GM12878 (cell line): ENCODE measurements at regions not wholly inside any gene's neighbourhood (a gene's known extent, or its start where the extent isn't known, plus 50 kb on each side); places are given as distances from the start of the nearest gene placed in this dataset.

Experiments used
- ATAC-seq: fragments of 200-7000 bp; cut with Tn5 transposase; 3 replicates; pipeline ENCODE4 v1.9.1; 2020; ENCODE audit warnings: mild to moderate bottlenecking, moderate library complexity
- BruUV-seq: library from RNA; stranded (reverse); fragments of 400-500 nt; replicated peaks from 2 replicates; lab custom pipeline; 2021; lab: Mats Ljungman, UMichigan
- CTCF ChIA-PET: fragments of 300-600 bp; sonication (Branson Sonifier 250); formaldehyde crosslinking; extraction: SDS; loops from one replicate; lab custom pipeline; 2021; ENCODE audit warnings: inconsistent platforms; lab: Yijun Ruan, JAX
- POLR2A ChIA-PET: fragments of 350-600 bp; formaldehyde crosslinking; extraction: SDS; loops from one replicate; lab custom pipeline; 2021; ENCODE audit warnings: inconsistent platforms; lab: Charles Lee
- RAD21 ChIA-PET: fragments of 300-600 bp; sonication (Branson Sonifier 250); formaldehyde crosslinking; loops from one replicate; lab custom pipeline; 2023; ENCODE audit warnings: antibody characterized with exemption; ENCODE audit not compliant: unreplicated experiment; lab: Charles Lee
- SMC1A ChIA-PET: fragments of 300-600 bp; sonication (Branson Sonifier 250); formaldehyde crosslinking; loops from one replicate; lab custom pipeline; 2023; ENCODE audit not compliant: unreplicated experiment, uncharacterized antibody; lab: Charles Lee
- DNase-seq: peaks from one replicate; pipeline ENCODE4 v3.0.0-alpha.2; 2011; ENCODE audit warnings: low read depth, low spot score
- FAIRE-seq: peaks from 3 replicates; lab custom pipeline; 2011; peaks lifted over from hg19 to GRCh38; lab: Jason Lieb, UNC
- H2AFZ ChIP-seq: 2 replicates; pipeline ENCODE4 v1.6.0; 2011; ENCODE audit warnings: low read depth, low read length, control low read depth; ENCODE audit not compliant: control insufficient read depth
- H3K27ac ChIP-seq: 2 replicates; pipeline ENCODE4 v1.5.1; 2011; ENCODE audit warnings: control low read depth; ENCODE audit not compliant: control insufficient read depth, insufficient read depth
- H3K27me3 ChIP-seq, 2 experiments: replicated peaks in 1 of 2; 2 replicates each; pipeline versions ENCODE4 v1.6.0 to v1.6.1; 2011; ENCODE audit warnings: low read length in 1 of 2; ENCODE audit not compliant: control insufficient read depth in 2 of 2, insufficient read depth in 2 of 2
- H3K36me3 ChIP-seq, 2 experiments: 2 replicates each; pipeline ENCODE4 v1.5.1; 2011; ENCODE audit warnings: low read length in 1 of 2; ENCODE audit not compliant: control insufficient read depth in 2 of 2, insufficient read depth in 2 of 2
- H3K4me1 ChIP-seq: 2 replicates; pipeline ENCODE4 v1.6.1; 2011; ENCODE audit warnings: mild to moderate bottlenecking, low read length, moderate library complexity, mixed read lengths; ENCODE audit not compliant: control insufficient read depth, insufficient read depth
- H3K4me2 ChIP-seq: 2 replicates; pipeline ENCODE4 v1.6.0; 2011; ENCODE audit warnings: control low read depth; ENCODE audit not compliant: control insufficient read depth, insufficient read depth
- H3K4me3 ChIP-seq: fragments of 200-600 bp; sonication (generic); 2 replicates; pipeline ENCODE4 v1.5.1; 2016
- H3K79me2 ChIP-seq: 2 replicates; pipeline ENCODE4 v1.6.0; 2011; ENCODE audit warnings: low read length; ENCODE audit not compliant: control insufficient read depth, insufficient read depth
- H3K9ac ChIP-seq: 2 replicates; pipeline ENCODE4 v1.8.0; 2011; ENCODE audit warnings: low read length, control low read depth, mixed read lengths; ENCODE audit not compliant: control insufficient read depth, insufficient read depth
- H3K9me3 ChIP-seq: replicated peaks from 3 replicates; pipeline ENCODE4 v1.5.1; 2011; ENCODE audit warnings: mild to moderate bottlenecking, low read length; ENCODE audit not compliant: control insufficient read depth, insufficient read depth
- H4K20me1 ChIP-seq: 2 replicates; pipeline ENCODE4 v1.6.0; 2011; ENCODE audit not compliant: control insufficient read depth, insufficient read depth
- ASH2L ChIP-seq: fragments of 300-600, 200-600 bp; sonication (generic); IDR thresholded peaks from 2 replicates; pipeline ENCODE4 v1.6.1; 2017; ENCODE audit warnings: low read depth, mild to moderate bottlenecking, borderline replicate concordance
- CEBPB ChIP-seq, 2 experiments: fragments of 150-350 bp in 1 of 2; IDR thresholded peaks; 2 replicates each; pipeline ENCODE4 v1.6.1; 2012 to 2014; ENCODE audit warnings: low read depth in 2 of 2, low read length in 2 of 2, borderline replicate concordance in 1 of 2, inconsistent platforms in 1 of 2
- ESRRA ChIP-seq: IDR thresholded peaks from 2 replicates; pipeline ENCODE4 v1.6.1; 2012; ENCODE audit warnings: mild to moderate bottlenecking, low read length, improper control_type of control experiment
- MTA2 ChIP-seq: fragments of 450-650 bp; IDR thresholded peaks from 2 replicates; pipeline ENCODE4 v1.6.1; 2016; ENCODE audit warnings: low read depth, mild to moderate bottlenecking, moderate library complexity
- NR2C1 ChIP-seq: fragments of 450-650 bp; IDR thresholded peaks from 2 replicates; pipeline ENCODE4 v1.6.1; 2017; ENCODE audit warnings: antibody characterized with exemption, mild to moderate bottlenecking, moderate library complexity
- PAX8 ChIP-seq: fragments of 450-650 bp; IDR thresholded peaks from 2 replicates; pipeline ENCODE4 v1.6.1; 2017; ENCODE audit warnings: mild to moderate bottlenecking, moderate library complexity
- REST ChIP-seq: IDR thresholded peaks from 2 replicates; pipeline ENCODE4 v1.6.1; 2012; ENCODE audit warnings: mild to moderate bottlenecking, low read depth, low read length
- SIX5 ChIP-seq: IDR thresholded peaks from 2 replicates; pipeline ENCODE4 v1.6.1; 2011; ENCODE audit warnings: mild to moderate bottlenecking, low read depth, low read length, moderate library complexity; ENCODE audit not compliant: severe bottlenecking
- SMARCA5 ChIP-seq: fragments of 450-650 bp; IDR thresholded peaks from 2 replicates; pipeline ENCODE4 v1.6.1; 2017; ENCODE audit warnings: mild to moderate bottlenecking
- SMC3 ChIP-seq: IDR thresholded peaks from 2 replicates; pipeline ENCODE4 v1.6.1; 2011; ENCODE audit warnings: low read length, improper control_type of control experiment, borderline replicate concordance
- TARDBP ChIP-seq: IDR thresholded peaks from 2 replicates; pipeline ENCODE4 v1.6.1; 2016; ENCODE audit warnings: borderline replicate concordance
- YBX1 ChIP-seq: fragments of 450-650 bp; IDR thresholded peaks from 2 replicates; pipeline ENCODE4 v1.6.1; 2016; ENCODE audit warnings: antibody characterized with exemption
- ZNF274 ChIP-seq: IDR thresholded peaks from one replicate; pipeline ENCODE4 v1.8.0; 2011; ENCODE audit not compliant: insufficient read length, insufficient read depth
- WGBS: methylation state at CpG from one replicate; pipeline ENCODE4 v1.1.6; 2016; ENCODE audit warnings: low lambda C conversion rate; ENCODE audit not compliant: insufficient replicate concordance, insufficient coverage; ENCODE audit errors: missing lambda C conversion rate; 5-methylcytosine and 5-hydroxymethylcytosine counted together
- in situ Hi-C: fragments of 300-500 bp; cut with MboI; formaldehyde crosslinking; loops from 9 replicates; pipeline ENCODE4 v1.14.3; 2018; ENCODE audit warnings: mixed read lengths
- intact Hi-C: fragments of 100-400 bp; cut with micrococcal nuclease; formaldehyde crosslinking; loops from one replicate; pipeline ENCODE4 v1.14.2; 2022; ENCODE audit not compliant: unreplicated experiment

- ChIA-PET RAD21 (no interaction called here), POLR2A (no interaction called here), CTCF (no interaction called here), SMC1A (interaction anchor here (1.6 kb wide), 1 partner anchor 10 kb away, joined by 6 read pairs; no protein-coding TSS in a partner anchor)
- no TSS peak for BruUV-seq
- H3K79me2 ChIP-seq: no peaks in the 10 kb centered on the region
- no peak for TF ChIP-seq TARDBP
- no peak for TF ChIP-seq ZNF274
- no peak for TF ChIP-seq NR2C1
- no peak for TF ChIP-seq SMC3
- no peak for TF ChIP-seq CEBPB (IDR thresholded peaks at IDR 0.05; ENCODE audit: borderline replicate concordance in 1 of 2, low read depth in 2 of 2, low read length in 2 of 2)
- no peak for TF ChIP-seq MTA2
- no peak for TF ChIP-seq PAX8
- peaks cover 11% of the 10 kb centered on the region; the same call in 1 of the 2 replicates for H3K4me1 ChIP-seq
- FAIRE-seq (no peak), ATAC-seq (no peak), DNase-seq (no peak)
- H3K36me3 ChIP-seq: no peaks in the 10 kb centered on the region
- 63% methylated on average over 3 of the region's 3 CpGs for WGBS
- no peaks in the 10 kb centered on the region for H3K9me3 ChIP-seq
- no peak overlapping the region for H3K4me2 ChIP-seq
- in situ Hi-C loops: no loop called here
- H3K9ac ChIP-seq: no peak overlapping the region
- H3K27me3 ChIP-seq: peaks cover 1 to 7% of the 10 kb centered on the region in 2 experiments; a peak in 2 of 4 replicates
- no peak overlapping the region for H3K27ac ChIP-seq
- no peak overlapping the region for H2AFZ ChIP-seq
- intact Hi-C loops: loop anchor here (10.0 kb wide), 1 partner anchor 296 kb away; no protein-coding TSS in a partner anchor
- no peaks in the 10 kb centered on the region for H4K20me1 ChIP-seq
- H3K4me3 ChIP-seq: no peak overlapping the region
These were observed 151.9 kb downstream of the TNFSF18 start for GRCh38 chr1:172898866-172899265.

DNA sequence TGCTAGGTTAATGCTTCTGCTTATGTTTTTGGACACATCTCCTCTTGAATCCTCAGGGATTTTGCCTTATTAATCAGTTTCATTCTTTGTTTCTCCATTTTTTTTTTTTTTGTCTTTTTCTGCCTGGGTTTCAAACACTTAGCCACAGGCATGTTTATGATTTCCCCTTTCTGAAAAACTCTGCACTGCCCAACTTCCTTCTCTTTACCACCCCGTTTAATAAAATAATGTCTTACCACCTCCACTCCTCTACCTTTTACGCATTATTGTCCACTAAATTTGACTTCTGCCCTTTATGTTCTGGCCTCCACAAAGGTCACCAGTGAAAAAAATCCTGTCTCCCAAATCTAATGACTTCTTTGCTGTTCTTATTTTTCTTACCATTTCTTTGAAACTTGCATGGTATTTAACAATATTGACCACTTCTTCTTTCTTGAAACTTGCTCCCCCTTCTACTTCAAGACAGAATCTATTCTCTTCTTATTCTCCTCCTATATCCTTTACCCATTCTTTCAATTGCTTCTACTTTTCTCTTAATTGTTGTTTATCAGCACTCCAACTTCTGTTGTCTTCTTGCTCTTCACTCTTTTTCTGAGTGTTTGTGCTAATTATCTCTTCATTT, 150.3 kb downstream of the TNFSF18 start:
- no peak overlapping the region for H3K4me2 ChIP-seq
- no peaks in the 10 kb centered on the region for H3K9me3 ChIP-seq
- H3K4me1 ChIP-seq: peaks cover 2% of the 10 kb centered on the region; the same call in 1 of the 2 replicates
- H4K20me1 ChIP-seq: no peaks in the 10 kb centered on the region
- no TSS peak for BruUV-seq
- ChIA-PET CTCF (no interaction called here), RAD21 (no interaction called here), POLR2A (no interaction called here), SMC1A (no interaction called here)
- DNase-seq (no peak), FAIRE-seq (no peak), ATAC-seq (no peak)
- H3K36me3 ChIP-seq: no peaks in the 10 kb centered on the region
- in situ Hi-C loops (no loop called here), intact Hi-C loops (no loop called here)
- no peaks in the 10 kb centered on the region for H3K79me2 ChIP-seq
- no peak overlapping the region for H3K4me3 ChIP-seq
- WGBS: 0% methylated on average over 2 of the region's 2 CpGs
- H3K27me3 ChIP-seq: peaks cover 1 to 7% of the 10 kb centered on the region in 2 experiments; a peak in 2 of 4 replicates
- no peak overlapping the region for H3K27ac ChIP-seq
- H3K9ac ChIP-seq: no peak overlapping the region
- no peak overlapping the region for H2AFZ ChIP-seq
- no peak for TF ChIP-seq SIX5
- TF ChIP-seq ESRRA: no peak
- no peak for TF ChIP-seq REST
- TF ChIP-seq SMARCA5: no peak
- no peak for TF ChIP-seq ASH2L
- TF ChIP-seq YBX1: no peak
